ENCODE measurements at regions not wholly inside any gene's neighbourhood (a gene's known extent, or its start where the extent isn't known, plus 50 kb on each side); places are given as distances from the start of the nearest gene placed in this dataset.

DNA sequence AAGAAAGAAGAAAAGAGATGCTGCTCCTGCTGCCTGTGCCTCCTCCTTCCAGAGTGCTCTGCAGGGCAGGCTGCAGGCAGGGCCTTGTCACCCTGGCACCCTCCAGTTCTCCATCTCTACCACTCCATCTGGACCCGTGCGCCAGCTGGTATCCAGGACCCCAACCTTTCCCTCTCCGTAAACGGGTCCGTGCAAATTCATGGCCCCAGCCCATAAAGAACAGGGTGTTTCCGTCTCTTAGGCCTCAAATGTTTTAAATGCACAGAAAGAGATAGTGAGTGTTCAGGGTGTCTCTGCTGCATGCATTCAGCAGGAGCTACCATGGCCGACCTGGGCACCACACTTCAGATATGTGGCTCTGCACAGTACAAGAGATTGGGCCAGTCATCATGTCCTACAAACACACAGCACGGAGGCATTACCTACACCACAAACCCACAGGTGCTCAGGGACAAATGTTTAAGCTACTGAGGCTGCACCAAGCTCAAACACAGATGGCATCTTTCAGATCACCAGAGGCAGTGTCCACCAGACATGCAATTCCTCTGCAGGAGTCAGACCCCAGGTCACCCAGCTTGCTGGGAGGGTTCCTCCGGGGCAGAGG, 258.1 kb downstream of the DLL1 start:
- peaks cover 20% of the 10 kb centered on the region for H3K4me1 Mint-ChIP-seq (ENCODE audit: low read depth)
- H3K27ac Mint-ChIP-seq: no peak overlapping the region
- DNase-seq (ENCODE audit: low spot score, unreplicated experiment): no peak
- peaks cover 5% of the 10 kb centered on the region for H3K27me3 Mint-ChIP-seq
- no peak overlapping the region for H3K4me3 Mint-ChIP-seq (ENCODE audit: low read depth)
- peaks cover 8% of the 10 kb centered on the region for H3K9me3 Mint-ChIP-seq (ENCODE audit: low read depth)
- TF ChIP-seq, protein P1, sequence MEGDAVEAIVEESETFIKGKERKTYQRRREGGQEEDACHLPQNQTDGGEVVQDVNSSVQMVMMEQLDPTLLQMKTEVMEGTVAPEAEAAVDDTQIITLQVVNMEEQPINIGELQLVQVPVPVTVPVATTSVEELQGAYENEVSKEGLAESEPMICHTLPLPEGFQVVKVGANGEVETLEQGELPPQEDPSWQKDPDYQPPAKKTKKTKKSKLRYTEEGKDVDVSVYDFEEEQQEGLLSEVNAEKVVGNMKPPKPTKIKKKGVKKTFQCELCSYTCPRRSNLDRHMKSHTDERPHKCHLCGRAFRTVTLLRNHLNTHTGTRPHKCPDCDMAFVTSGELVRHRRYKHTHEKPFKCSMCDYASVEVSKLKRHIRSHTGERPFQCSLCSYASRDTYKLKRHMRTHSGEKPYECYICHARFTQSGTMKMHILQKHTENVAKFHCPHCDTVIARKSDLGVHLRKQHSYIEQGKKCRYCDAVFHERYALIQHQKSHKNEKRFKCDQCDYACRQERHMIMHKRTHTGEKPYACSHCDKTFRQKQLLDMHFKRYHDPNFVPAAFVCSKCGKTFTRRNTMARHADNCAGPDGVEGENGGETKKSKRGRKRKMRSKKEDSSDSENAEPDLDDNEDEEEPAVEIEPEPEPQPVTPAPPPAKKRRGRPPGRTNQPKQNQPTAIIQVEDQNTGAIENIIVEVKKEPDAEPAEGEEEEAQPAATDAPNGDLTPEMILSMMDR (IDR thresholded peaks at IDR 0.05; ENCODE audit: unreplicated experiment): no peak
- H3K36me3 Mint-ChIP-seq (ENCODE audit: insufficient read depth): peaks cover 3% of the 10 kb centered on the region

DNA sequence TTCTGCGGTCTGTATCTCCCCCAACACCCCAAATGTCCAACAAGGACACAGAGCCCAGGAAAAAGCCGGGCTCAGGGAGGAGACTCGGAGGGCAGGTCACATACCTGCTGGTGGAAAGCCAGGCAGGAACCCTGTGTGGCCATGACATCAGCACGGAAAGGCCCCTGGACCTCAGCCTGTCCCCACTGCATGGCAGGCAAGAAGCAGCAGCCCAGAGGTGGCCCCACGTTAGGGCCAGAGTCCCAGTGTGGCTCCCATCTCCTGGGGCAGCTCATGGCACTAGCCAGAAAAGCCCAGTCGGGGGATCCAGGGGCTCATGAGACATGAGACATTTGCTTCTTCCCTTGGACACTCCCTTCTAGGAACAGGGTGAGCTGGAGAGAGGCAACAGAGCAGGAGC, 258.7 kb downstream of the DLL1 start:
- Mint-ChIP-seq H3K4me3 (ENCODE audit: low read depth) (no peak overlapping the region), H3K36me3 (ENCODE audit: insufficient read depth) (peaks cover 3% of the 10 kb centered on the region), H3K27ac (no peak overlapping the region), H3K9me3 (ENCODE audit: low read depth) (peaks cover 8% of the 10 kb centered on the region), H3K4me1 (ENCODE audit: low read depth) (peaks cover 18% of the 10 kb centered on the region), H3K27me3 (peaks cover 5% of the 10 kb centered on the region)
- DNase-seq (ENCODE audit: low spot score, unreplicated experiment): no peak
- TF ChIP-seq, protein P1 (IDR thresholded peaks at IDR 0.05; ENCODE audit: unreplicated experiment): no peak

DNA sequence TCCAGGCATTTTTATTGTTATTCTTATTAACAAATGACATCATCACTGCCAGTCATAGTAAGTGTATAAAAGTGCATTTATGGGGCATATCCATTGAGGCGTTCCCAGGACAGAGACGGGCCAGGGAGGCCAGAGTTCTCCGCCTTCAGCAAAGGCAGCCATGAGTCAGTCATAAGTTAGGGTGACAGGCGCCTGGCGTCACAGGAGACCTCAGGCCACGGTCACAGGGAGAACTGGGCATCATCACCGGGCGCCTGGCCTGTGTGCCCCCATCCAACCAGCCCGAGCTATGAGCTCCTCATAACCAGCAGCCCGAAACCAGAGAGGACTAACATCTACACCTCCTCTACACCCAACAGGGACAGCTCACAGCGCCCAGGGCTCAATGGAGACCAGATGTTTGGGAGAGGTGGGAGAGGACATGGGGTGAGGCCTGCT, 259.2 kb downstream of the DLL1 start:
- TF ChIP-seq, protein P1 (IDR thresholded peaks at IDR 0.05; ENCODE audit: unreplicated experiment): no peak
- Mint-ChIP-seq H3K4me3 (ENCODE audit: low read depth) (no peak overlapping the region), H3K27me3 (peaks cover 5% of the 10 kb centered on the region), H3K36me3 (ENCODE audit: insufficient read depth) (peaks cover 3% of the 10 kb centered on the region), H3K9me3 (ENCODE audit: low read depth) (peaks cover 8% of the 10 kb centered on the region), H3K4me1 (ENCODE audit: low read depth) (peaks cover 16% of the 10 kb centered on the region), H3K27ac (no peak overlapping the region)
- DNase-seq (ENCODE audit: low spot score, unreplicated experiment): no peak

DNA sequence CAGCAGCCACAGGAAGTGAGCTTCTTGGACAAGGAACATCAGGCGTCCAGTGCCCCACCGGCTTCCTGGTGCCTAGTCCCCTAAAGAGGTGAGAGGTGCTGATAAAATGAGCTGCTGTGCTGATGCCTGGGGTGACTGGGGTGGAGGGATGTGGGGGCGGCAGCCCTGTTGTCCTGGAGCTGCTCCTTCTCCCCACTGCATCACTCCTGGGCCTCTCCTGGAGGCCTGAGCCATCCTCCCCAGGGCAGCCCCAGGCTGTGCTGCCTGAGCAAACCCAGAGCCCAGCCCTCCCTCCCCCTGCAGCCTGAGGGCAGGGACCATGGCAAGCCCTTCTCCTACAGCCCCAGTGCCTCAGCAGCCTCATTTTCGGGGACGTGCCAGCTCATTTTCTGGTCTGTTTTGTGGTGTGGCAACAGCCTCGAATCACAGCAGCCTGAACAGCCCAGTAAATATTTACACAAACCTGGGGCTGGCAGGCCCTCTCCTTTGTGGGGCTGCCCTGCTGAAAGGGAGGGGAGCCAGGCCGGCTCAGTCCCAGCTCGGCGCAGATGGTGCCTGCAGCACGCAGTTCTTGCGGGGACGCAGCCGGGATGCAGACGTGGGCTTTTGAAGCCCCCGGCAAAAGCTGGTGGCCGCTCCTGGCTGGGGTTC, 259.9 kb downstream of the DLL1 start:
- Mint-ChIP-seq H3K36me3 (ENCODE audit: insufficient read depth) (peaks cover 3% of the 10 kb centered on the region), H3K27me3 (peaks cover 5% of the 10 kb centered on the region), H3K4me3 (ENCODE audit: low read depth) (no peak overlapping the region), H3K27ac (no peak overlapping the region), H3K4me1 (ENCODE audit: low read depth) (peaks cover 9% of the 10 kb centered on the region), H3K9me3 (ENCODE audit: low read depth) (peaks cover 8% of the 10 kb centered on the region)
- DNase-seq (ENCODE audit: low spot score, unreplicated experiment): no peak
- TF ChIP-seq, protein P1 (IDR thresholded peaks at IDR 0.05; ENCODE audit: unreplicated experiment): no peak

DNA sequence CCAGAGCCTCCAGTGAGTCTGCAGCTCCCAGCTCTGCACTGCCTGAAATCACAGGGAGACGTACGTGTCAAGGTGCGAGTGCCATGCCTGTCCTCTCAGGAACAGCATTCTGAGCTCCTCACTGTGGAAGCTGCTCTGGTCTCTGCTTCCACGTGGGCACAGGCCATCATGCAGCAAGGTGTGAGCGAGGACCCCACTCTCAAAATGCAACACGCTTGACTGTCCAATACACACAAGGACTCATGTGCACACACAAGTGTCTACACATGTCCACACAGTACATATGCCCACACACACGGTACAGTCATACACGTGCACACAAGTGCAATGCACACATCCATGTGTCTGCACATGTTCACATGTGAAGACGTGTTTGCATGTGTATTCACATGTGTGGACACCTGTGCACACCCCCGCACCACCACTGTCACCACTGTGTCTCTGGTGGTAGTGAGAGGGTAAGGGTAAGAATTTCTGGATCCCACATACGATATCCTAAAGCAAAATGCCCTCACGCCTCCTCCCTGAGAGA, 260.5 kb downstream of the DLL1 start:
- DNase-seq (ENCODE audit: low spot score, unreplicated experiment): no peak
- H3K36me3 Mint-ChIP-seq (ENCODE audit: insufficient read depth): peaks cover 3% of the 10 kb centered on the region
- H3K27me3 Mint-ChIP-seq: peaks cover 5% of the 10 kb centered on the region

More for the DNA sequence above, 260.5 kb downstream of the DLL1 start:
- Mint-ChIP-seq H3K4me1 (ENCODE audit: low read depth) (peaks cover 7% of the 10 kb centered on the region), H3K27ac (no peak overlapping the region), H3K4me3 (ENCODE audit: low read depth) (no peak overlapping the region), H3K9me3 (ENCODE audit: low read depth) (peaks cover 8% of the 10 kb centered on the region)
- TF ChIP-seq, protein P1 (IDR thresholded peaks at IDR 0.05; ENCODE audit: unreplicated experiment): no peak
